ENCODE measurements at regions not wholly inside any gene's neighbourhood (a gene's known extent, or its start where the extent isn't known, plus 50 kb on each side); places are given as distances from the start of the nearest gene placed in this dataset.
"Not testable (repeated sequence)": the region's sequence is repeated elsewhere in the genome, so short reads cannot be mapped to it uniquely, and the experiment has no call there.

GRCh38 chr2:172307800-172308199 is 119.6 kb upstream of the ITGA6 start:
- DNase-seq, result peak; percentile 30
- H3K4me1 ChIP-seq, result no peaks in the 10 kb centered on the region
- H3K9me3 ChIP-seq, result no peaks in the 10 kb centered on the region

GRCh38 chr2:172308253-172308935 is 119.0 kb upstream of the ITGA6 start:
- Histone ChIP-seq H3K27me3 (no peaks in the 10 kb centered on the region), H3K36me3 (no peaks in the 10 kb centered on the region), H3K4me1 (no peaks in the 10 kb centered on the region), H3K4me3 (ENCODE audit: low read depth, low read length) (no peak overlapping the region), H3K9me3 (no peaks in the 10 kb centered on the region)
- TF ChIP-seq CTCF (IDR thresholded peaks at IDR 0.05; ENCODE audit: low read depth, low read length), result no peak
- DNase-seq, result no peak

More at GRCh38 chr2:172307800-172308199, 119.6 kb upstream of the ITGA6 start:
- TF ChIP-seq CTCF (IDR thresholded peaks at IDR 0.05; ENCODE audit: low read depth, low read length), result no peak
- Histone ChIP-seq H3K27me3 (no peaks in the 10 kb centered on the region), H3K4me3 (ENCODE audit: low read depth, low read length) (no peak overlapping the region), H3K36me3 (no peaks in the 10 kb centered on the region)

GRCh38 chr2:172311921-172312345 is 115.5 kb upstream of the ITGA6 start:
- Histone ChIP-seq H3K27me3 (no peaks in the 10 kb centered on the region), H3K4me1 (no peaks in the 10 kb centered on the region), H3K4me3 (ENCODE audit: low read depth, low read length) (no peak overlapping the region), H3K9me3 (no peaks in the 10 kb centered on the region), H3K36me3 (no peaks in the 10 kb centered on the region)
- DNase-seq, result no peak
- no peak for TF ChIP-seq CTCF (IDR thresholded peaks at IDR 0.05; ENCODE audit: low read depth, low read length)

- Histone ChIP-seq H3K36me3 (no peaks in the 10 kb centered on the region), H3K4me3 (ENCODE audit: low read depth, low read length) (no peak overlapping the region), H3K27me3 (no peaks in the 10 kb centered on the region), H3K4me1 (no peaks in the 10 kb centered on the region), H3K9me3 (no peaks in the 10 kb centered on the region)
- DNase-seq, result no peak
- no peak for TF ChIP-seq CTCF (IDR thresholded peaks at IDR 0.05; ENCODE audit: low read depth, low read length)
These were observed 113.6 kb upstream of the ITGA6 start for GRCh38 chr2:172313715-172314341.

GRCh38 chr2:172315070-172315469 is 112.3 kb upstream of the ITGA6 start:
- H3K9me3 ChIP-seq; DNase-seq; H3K4me1 ChIP-seq; H3K4me3 ChIP-seq (ENCODE audit: low read depth, low read length); H3K36me3 ChIP-seq; H3K27me3 ChIP-seq: not testable (repeated sequence)

GRCh38 chr2:172322049-172322448 is 105.3 kb upstream of the ITGA6 start:
- Histone ChIP-seq H3K9me3 (no peaks in the 10 kb centered on the region), H3K27me3 (no peaks in the 10 kb centered on the region), H3K4me1 (no peaks in the 10 kb centered on the region), H3K36me3 (no peaks in the 10 kb centered on the region), H3K4me3 (ENCODE audit: low read depth, low read length) (no peak overlapping the region)
- no peak for TF ChIP-seq CTCF (IDR thresholded peaks at IDR 0.05; ENCODE audit: low read depth, low read length)
- DNase-seq, result no peak

All from BE2C (cell line).